Thyroid gland (tissue), 4 donors: ENCODE measurements at regions not wholly inside any gene's neighbourhood (a gene's known extent, or its start where the extent isn't known, plus 50 kb on each side); places are given as distances from the start of the nearest gene placed in this dataset.

Source experiments
- CTCF ChIP-seq, 6 experiments: fragments of 200-600 bp in 3 of 6; fragments of 450-650 bp in 3 of 6; sonication (generic) in 3 of 6; IDR thresholded peaks; one replicate each; pipeline ENCODE4 v1.5.1; 2016 to 2019; ENCODE audit warnings: antibody characterized with exemption in 6 of 6, mild to moderate bottlenecking in 2 of 6, inconsistent platforms in 1 of 6, moderate library complexity in 1 of 6
- POLR2A ChIP-seq, 2 donors: fragments of 450-650 bp; IDR thresholded peaks; one replicate each; pipeline ENCODE4 v1.6.1; 2017; ENCODE audit warnings: antibody characterized with exemption in 2 of 2, mild to moderate bottlenecking in 2 of 2, moderate library complexity in 1 of 2

- TF ChIP-seq CTCF (IDR thresholded peaks at IDR 0.05) (no peak), POLR2A (IDR thresholded peaks at IDR 0.05) (no peak)
These were observed 611.3 kb downstream of the TBC1D22A start for GRCh38 chr22:47373648-47374272.
